ENCODE measurements at regions not wholly inside any gene's neighbourhood (a gene's known extent, or its start where the extent isn't known, plus 50 kb on each side); places are given as distances from the start of the nearest gene placed in this dataset.
"Not testable (repeated sequence)": the region's sequence is repeated elsewhere in the genome, so short reads cannot be mapped to it uniquely, and the experiment has no call there.

DNA sequence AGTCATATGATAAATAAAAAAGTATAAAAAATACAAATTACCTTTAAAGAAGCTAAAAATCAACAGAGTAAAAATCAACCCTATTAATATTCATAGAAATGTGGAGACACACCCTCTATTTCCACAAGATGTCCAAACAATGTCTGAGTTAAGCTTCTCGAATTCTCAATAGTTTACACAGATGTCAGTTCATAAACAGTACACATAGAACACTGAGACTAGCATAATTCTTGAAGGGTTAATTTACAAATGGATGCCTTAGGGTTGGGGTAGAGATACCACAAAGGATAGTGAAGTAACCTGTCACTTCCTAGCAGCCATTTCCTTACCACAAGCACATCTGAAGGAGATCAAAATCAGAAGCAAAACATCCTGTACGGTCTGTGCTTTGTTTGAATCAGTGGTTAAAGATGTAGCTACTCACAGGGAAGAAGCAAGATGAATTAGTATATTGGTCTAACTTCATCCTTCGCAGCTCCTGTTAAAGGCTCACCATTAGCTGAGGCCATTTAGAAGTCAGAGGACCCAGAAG is 2393.9 kb downstream of the ARAP2 start:
- Histone ChIP-seq H3K27me3 (no peaks in the 10 kb centered on the region), H3K4me1 (no peaks in the 10 kb centered on the region), H3K36me3 (no peaks in the 10 kb centered on the region), H3K4me3 (no peak overlapping the region), H3K27ac (replicated peaks in 1 of 4) (no peak overlapping the region), H3K9me3 (no peaks in the 10 kb centered on the region)
- no peak for DNase-seq (ENCODE audit: extremely low spot score)
- 65% methylated on average over 3 of the region's 3 CpGs for WGBS
- intact Hi-C loops (cut with DNase I): no loop called here
- TF ChIP-seq, protein P1, sequence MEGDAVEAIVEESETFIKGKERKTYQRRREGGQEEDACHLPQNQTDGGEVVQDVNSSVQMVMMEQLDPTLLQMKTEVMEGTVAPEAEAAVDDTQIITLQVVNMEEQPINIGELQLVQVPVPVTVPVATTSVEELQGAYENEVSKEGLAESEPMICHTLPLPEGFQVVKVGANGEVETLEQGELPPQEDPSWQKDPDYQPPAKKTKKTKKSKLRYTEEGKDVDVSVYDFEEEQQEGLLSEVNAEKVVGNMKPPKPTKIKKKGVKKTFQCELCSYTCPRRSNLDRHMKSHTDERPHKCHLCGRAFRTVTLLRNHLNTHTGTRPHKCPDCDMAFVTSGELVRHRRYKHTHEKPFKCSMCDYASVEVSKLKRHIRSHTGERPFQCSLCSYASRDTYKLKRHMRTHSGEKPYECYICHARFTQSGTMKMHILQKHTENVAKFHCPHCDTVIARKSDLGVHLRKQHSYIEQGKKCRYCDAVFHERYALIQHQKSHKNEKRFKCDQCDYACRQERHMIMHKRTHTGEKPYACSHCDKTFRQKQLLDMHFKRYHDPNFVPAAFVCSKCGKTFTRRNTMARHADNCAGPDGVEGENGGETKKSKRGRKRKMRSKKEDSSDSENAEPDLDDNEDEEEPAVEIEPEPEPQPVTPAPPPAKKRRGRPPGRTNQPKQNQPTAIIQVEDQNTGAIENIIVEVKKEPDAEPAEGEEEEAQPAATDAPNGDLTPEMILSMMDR (IDR thresholded peaks at IDR 0.05): no peak
- TF ChIP-seq EP300 (IDR thresholded peaks at IDR 0.05) (no peak), POLR2A (IDR thresholded peaks at IDR 0.05; ENCODE audit: low read depth) (no peak), POLR2AphosphoS5 (IDR thresholded peaks at IDR 0.05) (no peak)

DNA sequence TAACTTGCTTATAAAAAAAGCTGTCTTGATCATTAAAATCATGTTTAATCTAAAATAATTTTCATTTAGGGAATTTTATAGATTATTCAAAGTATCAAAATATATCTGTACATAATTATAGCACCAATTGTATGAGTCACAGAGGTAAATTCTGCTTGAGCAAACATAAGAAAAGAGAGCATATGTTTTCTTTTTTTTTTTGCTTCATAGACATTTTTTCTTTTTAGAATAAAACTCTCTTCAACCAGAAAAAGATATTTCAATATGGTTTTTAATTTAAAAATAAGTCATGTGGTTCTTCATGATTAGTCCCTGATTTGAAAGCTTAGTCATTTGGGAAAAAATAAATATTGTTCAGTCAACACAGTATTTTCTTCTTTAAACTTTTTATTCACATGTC is 2390.6 kb downstream of the ARAP2 start:
- intact Hi-C loops (cut with DNase I): not testable (repeated sequence)

DNA sequence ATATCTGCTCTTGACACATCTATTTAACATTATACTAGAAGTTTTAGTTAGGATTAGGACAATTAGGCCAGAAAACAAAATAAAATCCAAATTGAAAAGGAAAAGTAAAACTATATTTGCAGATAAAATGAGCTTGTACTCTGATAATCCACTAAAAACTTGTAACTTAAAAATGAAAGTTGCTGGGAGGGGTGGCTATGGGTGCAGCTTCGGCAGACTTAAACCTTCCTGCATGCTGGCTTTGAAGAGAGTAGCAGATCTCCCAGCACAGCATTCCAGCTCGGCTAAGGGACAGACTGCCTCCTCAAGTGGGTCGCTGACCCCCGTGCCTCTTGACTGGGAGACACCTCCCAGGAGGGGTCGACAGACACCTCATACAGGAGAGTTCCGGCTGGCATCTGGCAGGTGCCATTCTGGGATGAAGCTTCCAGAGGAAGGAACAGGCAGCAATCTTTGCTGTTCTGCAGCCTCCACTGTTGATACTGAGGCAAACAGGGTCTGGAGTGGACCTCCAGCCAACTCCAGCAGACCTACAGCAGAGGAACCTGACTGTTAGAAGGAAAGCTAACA is 2379.9 kb downstream of the ARAP2 start:
- no peaks in the 10 kb centered on the region for H3K36me3 ChIP-seq
- intact Hi-C loops (cut with DNase I): no loop called here
- no peak overlapping the region for H3K27ac ChIP-seq (replicated peaks in 1 of 4)
- DNase-seq (ENCODE audit: extremely low spot score): no peak
- no peak overlapping the region for H3K4me3 ChIP-seq
- no peak for TF ChIP-seq EP300 (IDR thresholded peaks at IDR 0.05)
- TF ChIP-seq POLR2AphosphoS5 (IDR thresholded peaks at IDR 0.05): no peak
- TF ChIP-seq, protein P1 (IDR thresholded peaks at IDR 0.05): no peak
- no peak for TF ChIP-seq POLR2A (IDR thresholded peaks at IDR 0.05; ENCODE audit: low read depth)
- 88% methylated on average over 6 of the region's 6 CpGs for WGBS
- H3K9me3 ChIP-seq: peaks cover 0 to 9% (median 0%) of the 10 kb centered on the region in 4 donors
- no peaks in the 10 kb centered on the region for H3K27me3 ChIP-seq
- H3K4me1 ChIP-seq: no peaks in the 10 kb centered on the region

More for the DNA sequence above, 2390.6 kb downstream of the ARAP2 start:
- not testable (repeated sequence) for H3K4me1 ChIP-seq; H3K9me3 ChIP-seq; H3K27me3 ChIP-seq; H3K36me3 ChIP-seq; DNase-seq (ENCODE audit: extremely low spot score); H3K27ac ChIP-seq (replicated peaks in 1 of 4); H3K4me3 ChIP-seq

- Histone ChIP-seq H3K9me3 (peaks cover 0 to 6% (median 0%) of the 10 kb centered on the region in 4 donors), H3K27me3 (no peaks in the 10 kb centered on the region), H3K27ac (replicated peaks in 1 of 4) (no peak overlapping the region), H3K4me1 (no peaks in the 10 kb centered on the region), H3K4me3 (no peak overlapping the region), H3K36me3 (no peaks in the 10 kb centered on the region)
- intact Hi-C loops (cut with DNase I): no loop called here
- 77% methylated on average over 1 of the region's 1 CpG for WGBS
- no peak for DNase-seq (ENCODE audit: extremely low spot score)
- TF ChIP-seq EP300 (IDR thresholded peaks at IDR 0.05) (no peak), POLR2AphosphoS5 (IDR thresholded peaks at IDR 0.05) (no peak), POLR2A (IDR thresholded peaks at IDR 0.05; ENCODE audit: low read depth) (no peak)
- TF ChIP-seq, protein P1 (IDR thresholded peaks at IDR 0.05): no peak
These were observed 2370.5 kb downstream of the ARAP2 start for GRCh38 chr4:33873791-33874190.

GRCh38 chr4:33878710-33879109 is 2365.6 kb downstream of the ARAP2 start:
- Histone ChIP-seq H3K27me3 (no peaks in the 10 kb centered on the region), H3K27ac (replicated peaks in 1 of 4) (no peak overlapping the region), H3K36me3 (no peaks in the 10 kb centered on the region), H3K4me3 (no peak overlapping the region), H3K4me1 (no peaks in the 10 kb centered on the region), H3K9me3 (peaks cover 0 to 3% (median 0%) of the 10 kb centered on the region in 4 donors)
- DNase-seq (ENCODE audit: extremely low spot score): no peak
- TF ChIP-seq, protein P1 (IDR thresholded peaks at IDR 0.05): no peak
- TF ChIP-seq EP300 (IDR thresholded peaks at IDR 0.05): no peak
- no peak for TF ChIP-seq POLR2A (IDR thresholded peaks at IDR 0.05; ENCODE audit: low read depth)
- no peak for TF ChIP-seq POLR2AphosphoS5 (IDR thresholded peaks at IDR 0.05)
- intact Hi-C loops (cut with DNase I): no loop called here
